IPS DF 6.9 (cell line): ENCODE measurements at regions not wholly inside any gene's neighbourhood (a gene's known extent, or its start where the extent isn't known, plus 50 kb on each side); places are given as distances from the start of the nearest gene placed in this dataset.
A peak's percentile ranks its signal among the peaks of the same experiment; 100 is the strongest.
"Not testable (repeated sequence)": the region's sequence is repeated elsewhere in the genome, so short reads cannot be mapped to it uniquely, and the experiment has no call there.

Experiments used
- DNase-seq: peaks from one replicate; pipeline ENCODE4 v3.0.0-alpha.2; 2013; ENCODE audit warnings: low read depth, low spot score
- H3K27ac ChIP-seq: one replicate; pipeline ENCODE4 v1.5.1; 2013; ENCODE audit warnings: low read length, control low read depth
- H3K27me3 ChIP-seq: 2 replicates; pipeline ENCODE4 v1.6.1; 2013; ENCODE audit warnings: mild to moderate bottlenecking, low read length; ENCODE audit not compliant: control insufficient read depth, insufficient read depth
- H3K36me3 ChIP-seq: 2 replicates; pipeline ENCODE4 v1.6.1; 2013; ENCODE audit warnings: low read length; ENCODE audit not compliant: control insufficient read depth, insufficient read depth
- H3K4me1 ChIP-seq: 2 replicates; pipeline ENCODE4 v1.6.1; 2013; ENCODE audit warnings: low read length; ENCODE audit not compliant: control insufficient read depth, insufficient read depth
- H3K4me3 ChIP-seq: 2 replicates; pipeline ENCODE4 v1.5.1; 2013; ENCODE audit warnings: mild to moderate bottlenecking, low read length
- H3K9me3 ChIP-seq: 2 replicates; pipeline ENCODE4 v1.6.1; 2013; ENCODE audit warnings: low read length, inconsistent platforms; ENCODE audit not compliant: control insufficient read depth, insufficient read depth
- WGBS: extraction: QIAGEN DNeasy Blood & Tissue Kit; methylation state at CpG from one replicate; pipeline ENCODE4 v1.1.7; 2013; ENCODE audit warnings: mixed read lengths, missing lambda C conversion rate; ENCODE audit not compliant: insufficient read length, insufficient coverage; 5-methylcytosine and 5-hydroxymethylcytosine counted together

GRCh38 chr11:82181796-82182195 is 551.9 kb downstream of the FAM181B start:
- H3K4me1 ChIP-seq, H3K4me3 ChIP-seq, DNase-seq, H3K27me3 ChIP-seq, H3K9me3 ChIP-seq, H3K27ac ChIP-seq, H3K36me3 ChIP-seq: not testable (repeated sequence)
- WGBS: no CpG with 5 or more reads among the region's 25 CpGs

DNA sequence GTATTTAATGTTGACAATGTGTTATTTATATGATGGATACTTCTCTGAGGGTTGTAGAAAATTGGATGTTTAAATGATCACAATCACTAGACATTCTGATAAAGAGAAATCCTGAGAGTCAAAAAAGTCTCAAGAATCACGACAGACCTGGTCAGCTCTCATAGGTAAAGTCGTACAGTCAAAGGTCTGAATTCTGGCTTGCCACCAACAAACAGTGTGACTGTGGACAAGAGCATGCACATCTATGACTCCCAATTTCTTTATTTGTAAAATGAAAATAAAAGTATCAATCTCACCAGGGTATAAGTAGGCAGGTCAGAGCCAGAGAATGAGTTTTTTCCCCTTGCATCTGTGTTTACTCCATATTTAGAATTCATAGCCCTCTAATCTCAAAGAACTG is 556.7 kb downstream of the FAM181B start:
- no peaks in the 10 kb centered on the region for H3K4me1 ChIP-seq
- WGBS: no CpG with 5 or more reads among the region's 2 CpGs
- no peaks in the 10 kb centered on the region for H3K9me3 ChIP-seq
- H3K27ac ChIP-seq: no peak overlapping the region
- no peak for DNase-seq
- no peak overlapping the region for H3K4me3 ChIP-seq
- H3K27me3 ChIP-seq: no peaks in the 10 kb centered on the region
- no peaks in the 10 kb centered on the region for H3K36me3 ChIP-seq

DNA sequence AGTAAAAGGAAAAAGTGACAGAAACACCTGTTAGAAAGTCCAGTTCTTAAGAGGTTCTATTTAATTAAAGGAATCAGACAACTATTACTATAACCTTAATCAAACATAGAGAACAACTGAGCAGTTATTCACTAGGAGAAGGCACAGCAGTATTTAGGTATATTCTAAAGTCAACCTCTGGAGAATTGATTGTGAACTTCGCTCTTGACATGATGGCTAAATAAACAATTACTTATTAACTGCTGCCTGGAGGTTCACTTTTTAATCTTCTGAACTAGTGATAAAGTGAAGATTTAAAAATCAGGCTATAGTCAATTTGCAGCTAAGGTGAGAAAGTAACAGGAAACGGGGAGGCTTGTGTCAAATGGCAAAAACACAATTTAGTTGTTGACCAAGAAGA is 557.3 kb downstream of the FAM181B start:
- Histone ChIP-seq H3K9me3 (no peaks in the 10 kb centered on the region), H3K4me3 (no peak overlapping the region), H3K4me1 (no peaks in the 10 kb centered on the region), H3K27me3 (no peaks in the 10 kb centered on the region), H3K27ac (no peak overlapping the region), H3K36me3 (no peaks in the 10 kb centered on the region)
- whole genome bisulfite sequencing: no CpG with 5 or more reads among the region's 2 CpGs
- no peak for DNase-seq

GRCh38 chr11:82174610-82175009 is 559.1 kb downstream of the FAM181B start:
- Histone ChIP-seq H3K27me3 (no peaks in the 10 kb centered on the region), H3K4me1 (no peaks in the 10 kb centered on the region), H3K27ac (no peak overlapping the region), H3K4me3 (no peak overlapping the region), H3K9me3 (no peaks in the 10 kb centered on the region), H3K36me3 (no peaks in the 10 kb centered on the region)
- peak; percentile 16 for DNase-seq
- no CpG with 5 or more reads among the region's 2 CpGs for WGBS

GRCh38 chr11:82146789-82147188 is 586.9 kb downstream of the FAM181B start:
- H3K27ac ChIP-seq: no peak overlapping the region
- H3K9me3 ChIP-seq: no peaks in the 10 kb centered on the region
- no peaks in the 10 kb centered on the region for H3K4me1 ChIP-seq
- no peak for DNase-seq
- no peaks in the 10 kb centered on the region for H3K36me3 ChIP-seq
- no CpG with 5 or more reads among the region's 2 CpGs for WGBS
- H3K27me3 ChIP-seq: no peaks in the 10 kb centered on the region
- no peak overlapping the region for H3K4me3 ChIP-seq

- Histone ChIP-seq H3K9me3 (no peaks in the 10 kb centered on the region), H3K27me3 (no peaks in the 10 kb centered on the region), H3K36me3 (no peaks in the 10 kb centered on the region), H3K27ac (no peak overlapping the region), H3K4me1 (no peaks in the 10 kb centered on the region), H3K4me3 (no peak overlapping the region)
- no peak for DNase-seq
- WGBS: no CpG with 5 or more reads among the region's 5 CpGs
These were observed 614.7 kb downstream of the FAM181B start for GRCh38 chr11:82118946-82119345.

GRCh38 chr11:82117362-82117761 is 616.3 kb downstream of the FAM181B start:
- H3K9me3 ChIP-seq: no peaks in the 10 kb centered on the region
- H3K27ac ChIP-seq: no peak overlapping the region
- H3K4me1 ChIP-seq: no peaks in the 10 kb centered on the region
- no peaks in the 10 kb centered on the region for H3K36me3 ChIP-seq
- H3K4me3 ChIP-seq: no peak overlapping the region
- no peak for DNase-seq
- H3K27me3 ChIP-seq: no peaks in the 10 kb centered on the region
- no CpG with 5 or more reads among the region's 5 CpGs for WGBS

DNA sequence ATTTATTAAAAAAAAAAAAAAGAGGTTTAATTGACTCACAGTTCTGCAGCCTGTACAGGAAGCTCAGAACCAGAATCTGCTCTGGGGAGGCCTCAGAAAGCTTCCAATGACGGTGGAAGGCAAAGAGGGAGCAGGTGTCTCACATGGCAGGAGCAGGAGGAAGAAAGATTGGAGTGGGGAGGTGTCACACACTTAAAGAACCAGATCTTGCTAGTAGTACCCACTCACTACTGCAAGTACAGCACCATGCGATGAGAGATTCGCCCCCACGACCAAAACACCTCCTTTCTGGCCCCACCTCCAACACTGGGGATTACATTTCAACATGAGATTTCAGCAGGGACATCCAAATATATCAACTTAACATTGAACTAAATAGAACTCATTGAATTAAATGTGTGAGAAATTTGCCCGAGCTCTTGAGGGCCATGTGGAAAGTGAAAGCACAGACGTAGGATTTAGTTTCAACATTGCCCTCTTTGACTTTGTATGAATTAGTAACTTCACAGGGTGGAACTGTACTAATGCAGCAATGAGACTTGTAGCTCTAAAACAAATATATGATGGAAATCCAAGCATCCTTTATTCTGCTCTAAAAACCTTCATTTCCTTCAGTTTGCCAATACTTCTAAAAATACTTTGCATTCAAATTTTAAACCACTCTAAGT is 628.2 kb downstream of the FAM181B start:
- H3K9me3 ChIP-seq: no peaks in the 10 kb centered on the region
- H3K36me3 ChIP-seq: no peaks in the 10 kb centered on the region
- H3K27ac ChIP-seq: no peak overlapping the region
- DNase-seq: no peak
- no peaks in the 10 kb centered on the region for H3K4me1 ChIP-seq
- no peak overlapping the region for H3K4me3 ChIP-seq
- no CpG with 5 or more reads among the region's 6 CpGs for WGBS
- no peaks in the 10 kb centered on the region for H3K27me3 ChIP-seq

DNA sequence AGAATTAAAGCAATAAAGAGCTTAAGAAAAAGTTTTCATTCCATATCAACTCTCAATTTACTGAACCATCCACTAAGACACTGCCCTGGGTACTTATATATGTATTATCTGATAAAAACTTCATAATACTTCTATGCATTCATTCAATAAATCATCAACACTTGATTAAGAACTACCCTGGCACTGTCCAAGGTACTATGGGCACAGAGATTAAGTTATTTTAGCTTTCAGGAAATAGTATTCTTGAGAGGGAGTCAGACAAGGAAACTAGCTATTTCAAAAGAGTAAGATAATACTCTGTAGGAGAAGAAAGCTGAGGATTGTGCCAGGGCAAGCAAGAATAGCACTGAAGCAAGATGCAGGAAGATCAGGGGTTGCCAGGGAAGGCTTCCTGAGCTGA is 640.8 kb downstream of the FAM181B start:
- DNase-seq: no peak
- Histone ChIP-seq H3K4me1 (no peaks in the 10 kb centered on the region), H3K36me3 (no peaks in the 10 kb centered on the region), H3K27ac (no peak overlapping the region), H3K9me3 (no peaks in the 10 kb centered on the region), H3K4me3 (no peak overlapping the region), H3K27me3 (no peaks in the 10 kb centered on the region)

GRCh38 chr11:82089426-82089825 is 644.2 kb downstream of the FAM181B start:
- DNase-seq: no peak
- H3K27me3 ChIP-seq: no peaks in the 10 kb centered on the region
- WGBS: no CpG with 5 or more reads among the region's 5 CpGs
- no peak overlapping the region for H3K4me3 ChIP-seq
- no peaks in the 10 kb centered on the region for H3K9me3 ChIP-seq
- H3K36me3 ChIP-seq: no peaks in the 10 kb centered on the region
- no peak overlapping the region for H3K27ac ChIP-seq
- no peaks in the 10 kb centered on the region for H3K4me1 ChIP-seq

DNA sequence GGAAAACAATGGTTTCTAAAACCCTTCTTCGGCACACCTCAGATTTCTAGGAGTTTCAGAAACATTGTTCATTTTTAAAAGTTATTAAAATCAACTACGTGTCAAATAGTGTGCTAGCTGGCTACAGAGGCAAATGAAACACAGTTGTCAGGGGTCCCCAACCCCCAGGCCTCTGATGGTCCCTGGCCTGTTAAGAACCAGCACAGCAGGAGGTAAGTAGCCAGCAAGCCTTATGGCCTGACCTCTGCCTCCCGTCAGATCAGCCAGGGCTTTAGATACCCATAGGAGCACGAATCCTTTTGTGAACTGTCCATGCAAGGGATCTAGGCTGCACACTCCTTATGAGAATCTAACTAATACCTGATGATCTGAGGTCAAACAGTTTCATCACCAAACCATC is 648.2 kb downstream of the FAM181B start:
- Histone ChIP-seq H3K36me3 (no peaks in the 10 kb centered on the region), H3K27ac (no peak overlapping the region), H3K4me1 (no peaks in the 10 kb centered on the region), H3K4me3 (no peak overlapping the region), H3K27me3 (no peaks in the 10 kb centered on the region), H3K9me3 (no peaks in the 10 kb centered on the region)
- no peak for DNase-seq
- no CpG with 5 or more reads among the region's 4 CpGs for WGBS
